Islet of Langerhans (tissue), 1 donor: ENCODE measurements at regions not wholly inside any gene's neighbourhood (a gene's known extent, or its start where the extent isn't known, plus 50 kb on each side); places are given as distances from the start of the nearest gene placed in this dataset.

ENCODE experiments used
- FAIRE-seq: peaks from one replicate; lab custom pipeline; 2011; peaks lifted over from hg19 to GRCh38; lab: Jason Lieb, UNC

GRCh38 chr21:31498985-31499384 lies 154.9 kb upstream of the TIAM1 start:
- FAIRE-seq, result no peak

DNA sequence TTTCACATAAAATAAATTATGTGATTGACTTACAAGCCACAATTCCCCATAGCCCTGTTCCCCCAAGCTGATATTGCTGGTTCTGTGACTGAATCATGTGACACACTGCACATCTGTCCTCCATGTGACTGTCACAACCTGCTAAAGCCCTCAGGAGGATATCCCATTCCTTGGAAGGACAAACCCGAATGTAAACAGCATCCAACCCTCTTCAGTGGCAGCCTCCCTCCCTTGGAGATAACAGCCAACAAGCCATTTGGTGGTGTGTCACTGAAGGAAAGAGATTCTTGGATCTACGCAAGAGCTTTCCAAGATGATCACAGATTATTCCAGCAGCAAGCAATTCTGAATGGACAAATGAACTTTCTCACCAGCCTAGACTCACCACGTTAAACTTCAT lies 153.9 kb upstream of the TIAM1 start:
- no peak for FAIRE-seq

DNA sequence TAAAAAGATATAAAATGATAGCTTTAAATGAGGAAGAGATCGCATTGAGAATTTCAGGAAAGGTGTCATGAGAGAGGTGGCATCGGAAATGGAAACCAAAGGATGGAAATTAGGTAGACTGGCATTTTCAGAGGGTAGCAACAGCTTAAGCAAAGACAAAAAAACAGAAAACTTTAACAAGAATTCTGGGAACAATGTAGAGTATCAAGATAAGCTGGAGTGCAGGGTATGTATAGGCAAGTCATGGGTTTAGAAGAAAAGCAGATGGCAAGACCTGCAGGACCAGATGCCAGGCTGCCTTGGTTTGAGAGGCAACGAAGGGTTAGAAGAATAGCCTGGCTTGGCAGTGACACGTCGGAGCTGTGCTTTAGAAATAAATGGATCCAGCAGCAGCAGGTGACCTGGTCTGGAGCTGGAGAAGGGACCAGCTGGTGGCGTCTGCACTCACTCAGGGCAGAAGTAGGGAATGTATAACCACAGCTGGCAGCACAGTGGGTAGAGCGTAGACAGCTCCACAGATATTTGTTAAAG lies 149.4 kb upstream of the TIAM1 start:
- no peak for FAIRE-seq

- FAIRE-seq, result no peak
Measured at GRCh38 chr21:31491617-31492016, 147.6 kb upstream of the TIAM1 start.

- no peak for FAIRE-seq
Measured at GRCh38 chr21:31490443-31490842, 146.4 kb upstream of the TIAM1 start.

GRCh38 chr21:31489726-31490125 lies 145.7 kb upstream of the TIAM1 start:
- no peak for FAIRE-seq

- FAIRE-seq, result no peak
Measured at GRCh38 chr21:31489014-31489413, 145.0 kb upstream of the TIAM1 start.

DNA sequence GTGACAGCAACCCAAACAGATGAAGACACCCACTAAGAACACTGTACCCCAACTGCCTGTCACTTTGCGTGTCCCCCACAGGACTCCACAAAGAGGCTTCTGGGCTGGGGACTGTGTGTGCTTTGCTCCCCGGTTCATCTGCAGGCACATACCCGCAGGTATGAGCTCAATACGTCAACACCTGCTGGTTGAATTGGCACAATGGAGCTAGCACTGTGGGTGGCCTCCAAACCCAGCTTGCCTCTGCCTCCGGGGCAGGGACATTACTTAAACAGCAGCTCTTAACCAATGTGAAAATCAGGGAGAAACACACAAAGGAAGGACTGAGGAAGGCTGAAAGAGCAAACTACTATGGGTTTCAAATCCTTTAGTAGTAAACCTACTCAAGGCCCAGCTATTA lies 140.2 kb upstream of the TIAM1 start:
- no peak for FAIRE-seq

DNA sequence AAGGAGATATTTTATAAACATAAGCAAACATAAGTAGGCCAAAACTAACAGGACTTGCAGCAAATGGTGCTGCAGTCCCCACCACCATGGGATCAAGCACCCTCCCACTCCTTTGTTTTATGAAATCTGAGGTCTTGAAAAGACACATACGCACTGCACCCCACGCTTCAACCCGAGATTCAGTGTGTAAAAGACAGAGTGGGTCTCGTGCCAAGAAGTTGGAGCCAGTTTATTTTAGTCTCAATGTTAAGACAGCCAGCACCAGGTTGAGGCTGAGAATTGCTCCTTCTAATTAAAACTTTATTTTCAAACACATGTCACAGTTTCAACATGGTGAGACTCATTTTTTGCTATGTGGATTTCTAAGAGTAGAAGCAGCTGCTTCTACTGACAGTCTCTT lies 139.1 kb upstream of the TIAM1 start:
- no peak for FAIRE-seq

DNA sequence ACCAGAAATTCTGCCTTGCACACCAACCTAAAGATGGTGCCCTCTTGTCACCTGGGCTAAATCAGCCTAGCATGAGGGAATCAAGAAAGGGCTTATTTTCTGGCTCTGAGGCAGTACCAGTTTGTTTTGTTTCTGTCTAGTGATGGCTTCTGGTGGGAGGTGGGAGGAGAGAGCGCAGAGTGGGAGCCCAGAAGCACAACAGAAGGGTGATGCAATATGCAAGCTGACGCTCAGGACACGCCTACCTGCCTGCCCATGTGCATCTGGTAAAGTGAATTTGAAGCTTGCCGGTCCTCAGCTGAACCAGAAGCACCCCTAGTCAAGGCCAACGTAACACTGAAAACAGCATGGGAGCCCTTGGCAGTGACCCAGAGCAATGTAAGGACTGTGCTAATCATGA lies 138.4 kb upstream of the TIAM1 start:
- FAIRE-seq, result no peak

- no peak for FAIRE-seq
Measured at GRCh38 chr21:31480228-31480627, 136.2 kb upstream of the TIAM1 start.

DNA sequence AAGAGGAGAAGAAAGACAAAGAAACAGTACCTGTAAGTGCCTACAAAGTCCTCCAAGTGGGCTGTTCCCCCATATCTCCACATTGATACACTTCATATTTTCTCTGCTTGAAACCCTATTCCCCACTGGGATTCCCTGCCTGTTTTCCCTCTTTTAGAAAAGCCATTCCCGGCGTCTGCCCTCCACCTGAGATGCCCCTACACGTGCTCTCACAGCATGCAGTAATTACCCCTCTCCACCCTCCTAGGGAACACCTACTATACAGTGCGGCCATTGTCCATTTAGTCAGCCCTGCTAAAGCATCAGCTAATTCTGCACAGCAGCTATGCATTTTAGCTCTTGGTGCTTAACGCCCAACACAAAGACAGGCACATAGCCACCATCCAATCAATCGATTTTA lies 135.7 kb upstream of the TIAM1 start:
- no peak for FAIRE-seq

DNA sequence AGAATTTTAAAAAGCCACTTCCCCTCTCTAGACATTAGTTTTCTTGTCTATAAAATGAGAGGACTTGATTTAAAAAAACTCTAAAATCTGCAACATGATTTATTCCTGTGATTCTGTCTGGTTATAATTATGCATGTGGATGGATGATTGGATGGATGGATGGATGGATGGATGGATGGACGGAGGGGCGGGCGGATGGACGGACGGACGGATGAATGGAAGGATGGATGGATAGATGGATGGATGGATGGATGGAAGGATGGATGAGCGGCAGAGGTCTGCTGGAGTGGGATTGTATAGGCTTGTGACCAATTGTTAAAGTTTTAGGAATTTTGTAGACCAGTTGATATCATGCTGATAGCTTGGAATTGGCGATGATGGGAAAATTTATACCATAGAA lies 135.2 kb upstream of the TIAM1 start:
- FAIRE-seq, result no peak

GRCh38 chr21:31476263-31477022 lies 132.4 kb upstream of the TIAM1 start:
- peak; percentile 98 for FAIRE-seq

DNA sequence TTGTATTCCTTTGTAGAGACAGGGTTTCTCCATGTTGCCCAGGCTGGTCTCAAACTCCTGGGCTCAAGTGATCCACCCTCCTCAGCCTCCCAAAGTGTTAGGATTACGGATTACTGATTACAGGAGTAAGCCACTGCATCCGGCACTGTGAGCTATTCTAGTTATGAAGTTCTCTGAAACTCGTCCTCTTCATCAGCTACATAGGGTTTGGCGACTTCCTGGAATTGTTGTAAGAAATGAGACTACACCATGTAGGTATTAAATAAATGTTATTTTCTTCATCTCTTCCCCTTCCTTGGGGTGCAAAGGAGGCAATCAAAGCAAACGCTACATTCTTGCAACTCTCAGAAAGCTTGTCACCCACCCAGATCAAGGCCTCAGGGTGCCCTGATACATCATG lies 131.2 kb upstream of the TIAM1 start:
- FAIRE-seq, result no peak

GRCh38 chr21:31473685-31474345 lies 129.8 kb upstream of the TIAM1 start:
- FAIRE-seq, result no peak

GRCh38 chr21:31471865-31472264 lies 127.8 kb upstream of the TIAM1 start:
- FAIRE-seq, result no peak

DNA sequence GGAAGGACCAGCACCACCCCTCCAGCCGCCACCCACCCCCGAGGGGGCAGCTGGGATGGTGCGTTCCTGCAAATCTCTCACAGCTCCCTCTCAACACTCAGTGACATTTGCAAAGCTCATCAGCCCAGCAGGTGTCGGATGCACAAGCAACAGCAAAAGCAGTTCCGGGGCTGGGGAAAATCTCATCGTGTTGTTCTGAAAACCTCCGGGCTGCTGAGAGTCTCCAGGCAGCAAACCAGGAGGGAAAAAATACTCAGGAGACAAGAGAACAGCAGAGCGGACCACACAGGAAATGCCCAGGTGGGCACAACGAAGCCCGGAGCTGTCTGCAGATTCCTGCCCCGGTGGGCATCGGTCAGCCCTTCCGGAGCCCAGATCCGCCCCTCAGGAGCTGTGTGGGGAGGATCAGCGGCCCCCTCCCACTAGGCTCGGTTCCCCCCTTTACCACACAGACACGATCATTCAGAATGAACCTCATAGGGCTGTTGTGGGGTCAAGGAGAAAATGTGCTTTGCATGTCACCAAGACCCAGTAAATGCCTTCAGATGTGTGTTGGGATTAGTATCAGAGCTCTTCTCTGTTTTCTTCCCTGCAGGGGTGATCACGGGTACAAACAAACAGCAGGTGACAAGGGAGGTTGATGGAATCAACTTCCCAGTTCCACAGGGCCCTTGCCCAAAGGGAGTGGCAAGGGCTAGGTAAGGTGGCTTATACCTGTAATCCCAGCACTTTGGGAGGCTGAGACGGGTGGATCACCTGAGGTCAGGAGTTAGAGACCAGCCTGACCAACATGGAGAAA lies 127.0 kb upstream of the TIAM1 start:
- FAIRE-seq, result no peak

DNA sequence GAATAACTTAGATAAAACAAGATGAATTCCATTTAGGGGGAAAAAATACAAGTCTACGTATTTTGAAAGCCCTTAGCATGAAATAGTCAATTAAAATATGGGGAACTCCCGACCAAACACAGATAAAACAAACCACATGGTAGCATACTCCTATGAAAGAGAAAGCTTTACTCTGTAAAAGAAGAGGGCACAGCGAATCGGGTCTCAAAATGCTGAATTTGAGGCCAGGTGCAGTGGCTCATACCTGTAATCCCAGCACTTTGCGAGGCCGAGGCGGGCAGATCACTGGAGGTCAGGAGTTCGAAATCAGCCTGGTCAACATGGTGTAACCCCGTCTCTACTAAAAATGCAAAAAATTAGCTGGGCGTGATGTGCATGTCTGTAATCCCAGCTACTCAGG lies 116.9 kb upstream of the TIAM1 start:
- FAIRE-seq, result no peak

DNA sequence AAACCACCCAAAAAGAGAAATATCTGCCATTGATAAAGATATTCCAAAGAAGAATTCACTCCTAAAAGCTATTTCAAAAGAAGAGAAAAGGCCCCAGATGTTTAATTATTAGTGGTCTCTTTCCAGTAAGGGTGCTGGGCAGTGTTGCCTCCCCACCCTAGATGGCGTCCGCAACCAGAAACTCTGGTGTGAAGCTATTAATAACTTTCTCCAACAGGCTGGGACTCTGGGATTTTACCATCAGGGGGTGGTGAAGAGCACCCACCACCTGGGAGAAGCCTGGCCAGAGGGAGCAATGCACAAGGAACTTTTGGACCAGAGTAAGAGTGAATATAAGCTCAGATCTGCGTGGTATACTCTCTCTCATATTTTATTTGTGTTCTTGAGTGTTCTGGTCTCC lies 115.4 kb upstream of the TIAM1 start:
- no peak for FAIRE-seq

- no peak for FAIRE-seq
Measured at GRCh38 chr21:31457675-31458074, 113.6 kb upstream of the TIAM1 start.

- no peak for FAIRE-seq
Measured at GRCh38 chr21:31456201-31456600, 112.1 kb upstream of the TIAM1 start.

- no peak for FAIRE-seq
Measured at GRCh38 chr21:31455506-31455905, 111.4 kb upstream of the TIAM1 start.
